Stomach smooth muscle (tissue), 2 donors: ENCODE measurements at regions not wholly inside any gene's neighbourhood (a gene's known extent, or its start where the extent isn't known, plus 50 kb on each side); places are given as distances from the start of the nearest gene placed in this dataset.

ENCODE experiments used
- H3K27ac ChIP-seq: one replicate; pipeline ENCODE4 v1.7.0; 2013; ENCODE audit warnings: mild to moderate bottlenecking, low read length, inconsistent platforms
- H3K27me3 ChIP-seq, 2 donors: one replicate each; pipeline ENCODE4 v1.7.0; 2013; ENCODE audit warnings: low read length in 2 of 2; ENCODE audit not compliant: insufficient read depth in 2 of 2, control insufficient read depth in 1 of 2
- H3K36me3 ChIP-seq, 2 donors: one replicate each; pipeline ENCODE4 v1.7.0; 2013; ENCODE audit warnings: low read length in 2 of 2; ENCODE audit not compliant: control insufficient read depth in 2 of 2, insufficient read depth in 2 of 2
- H3K4me1 ChIP-seq: one replicate; pipeline ENCODE4 v1.7.0; 2013; ENCODE audit warnings: low read length; ENCODE audit not compliant: control insufficient read depth, insufficient read depth
- H3K4me3 ChIP-seq, 2 donors: one replicate each; pipeline ENCODE4 v1.7.0; 2013; ENCODE audit warnings: low read length in 2 of 2
- H3K9ac ChIP-seq, 2 donors: one replicate each; pipeline ENCODE4 v1.7.0; 2013; ENCODE audit warnings: low read length in 2 of 2, mild to moderate bottlenecking in 1 of 2
- H3K9me3 ChIP-seq, 2 donors: one replicate each; pipeline ENCODE4 v1.7.0; 2013; ENCODE audit warnings: low read length in 2 of 2; ENCODE audit not compliant: control insufficient read depth in 2 of 2
- donor health status: healthy.
- donor health status: Pancreatic carcinoma.

GRCh38 chr9:127553793-127554192 lies 58.3 kb upstream of the STXBP1 start:
- Histone ChIP-seq H3K36me3 (peaks cover 0 to 3% of the 10 kb centered on the region in 2 donors), H3K9ac (no peak overlapping the region), H3K4me3 (no peak overlapping the region)

GRCh38 chr9:127554966-127555839 lies 56.9 kb upstream of the STXBP1 start:
- peaks cover 0 to 10% of the 10 kb centered on the region in 2 donors for H3K36me3 ChIP-seq
- H3K9me3 ChIP-seq = no peaks in the 10 kb centered on the region
- no peak overlapping the region for H3K4me3 ChIP-seq
- H3K4me1 ChIP-seq = peaks cover 61% of the 10 kb centered on the region
- no peak overlapping the region for H3K9ac ChIP-seq
- H3K27ac ChIP-seq = peak overlapping the region; percentile 71
- no peaks in the 10 kb centered on the region for H3K27me3 ChIP-seq

More at GRCh38 chr9:127553793-127554192, 58.3 kb upstream of the STXBP1 start:
- peaks cover 54% of the 10 kb centered on the region for H3K4me1 ChIP-seq
- H3K27me3 ChIP-seq = no peaks in the 10 kb centered on the region
- no peak overlapping the region for H3K27ac ChIP-seq
- H3K9me3 ChIP-seq = no peaks in the 10 kb centered on the region

GRCh38 chr9:127555840-127556820 lies 55.9 kb upstream of the STXBP1 start:
- no peaks in the 10 kb centered on the region for H3K9me3 ChIP-seq
- H3K4me1 ChIP-seq = peaks cover 63% of the 10 kb centered on the region
- H3K4me3 ChIP-seq = no peak overlapping the region
- peak overlapping the region; percentile 71 for H3K27ac ChIP-seq
- peaks cover 0 to 18% of the 10 kb centered on the region in 2 donors for H3K36me3 ChIP-seq
- H3K9ac ChIP-seq = no peak overlapping the region
- no peaks in the 10 kb centered on the region for H3K27me3 ChIP-seq

- no peaks in the 10 kb centered on the region for H3K27me3 ChIP-seq
- no peaks in the 10 kb centered on the region for H3K9me3 ChIP-seq
- peaks cover 0 to 18% of the 10 kb centered on the region in 2 donors for H3K36me3 ChIP-seq
- peaks cover 70% of the 10 kb centered on the region for H3K4me1 ChIP-seq
- H3K4me3 ChIP-seq = no peak overlapping the region
- no peak overlapping the region for H3K9ac ChIP-seq
- H3K27ac ChIP-seq = peak overlapping the region; percentile 71
Observed at GRCh38 chr9:127556871-127557270, 55.2 kb upstream of the STXBP1 start.

GRCh38 chr9:127557466-127557869 lies 54.6 kb upstream of the STXBP1 start:
- Histone ChIP-seq H3K4me3 (no peak overlapping the region), H3K27ac (peak overlapping the region; percentile 71), H3K9ac (peak overlapping the region; percentile 21 to 45), H3K27me3 (no peaks in the 10 kb centered on the region), H3K36me3 (peaks cover 0 to 18% of the 10 kb centered on the region in 2 donors), H3K4me1 (peaks cover 76% of the 10 kb centered on the region), H3K9me3 (no peaks in the 10 kb centered on the region)

- H3K36me3 ChIP-seq = peaks cover 0 to 18% of the 10 kb centered on the region in 2 donors
- peak overlapping the region; percentile 21 to 45 for H3K9ac ChIP-seq
- H3K9me3 ChIP-seq = no peaks in the 10 kb centered on the region
- no peak overlapping the region for H3K4me3 ChIP-seq
- H3K4me1 ChIP-seq = peaks cover 82% of the 10 kb centered on the region
- peak overlapping the region; percentile 71 for H3K27ac ChIP-seq
- no peaks in the 10 kb centered on the region for H3K27me3 ChIP-seq
Observed at GRCh38 chr9:127557998-127558546, 54.0 kb upstream of the STXBP1 start.

GRCh38 chr9:127558581-127559246 lies 53.4 kb upstream of the STXBP1 start:
- Histone ChIP-seq H3K36me3 (peaks cover 0 to 18% of the 10 kb centered on the region in 2 donors), H3K9ac (no peak overlapping the region), H3K9me3 (no peaks in the 10 kb centered on the region), H3K4me3 (peak overlapping the region in 1 of 2 donors; percentile 22), H3K27ac (peak overlapping the region; percentile 71), H3K27me3 (no peaks in the 10 kb centered on the region), H3K4me1 (peaks cover 87% of the 10 kb centered on the region)

- Histone ChIP-seq H3K4me3 (peak overlapping the region in 1 of 2 donors; percentile 22), H3K36me3 (peaks cover 0 to 18% of the 10 kb centered on the region in 2 donors), H3K27ac (no peak overlapping the region), H3K27me3 (no peaks in the 10 kb centered on the region), H3K4me1 (peaks cover 84% of the 10 kb centered on the region), H3K9me3 (no peaks in the 10 kb centered on the region), H3K9ac (no peak overlapping the region)
Observed at GRCh38 chr9:127559247-127559680, 52.8 kb upstream of the STXBP1 start.

- H3K27ac ChIP-seq = peak overlapping the region; percentile 74
- H3K4me3 ChIP-seq = no peak overlapping the region
- peaks cover 73% of the 10 kb centered on the region for H3K4me1 ChIP-seq
- H3K9me3 ChIP-seq = no peaks in the 10 kb centered on the region
- no peaks in the 10 kb centered on the region for H3K27me3 ChIP-seq
- peaks cover 0 to 20% of the 10 kb centered on the region in 2 donors for H3K36me3 ChIP-seq
- peak overlapping the region in 1 of 2 donors; percentile 13 for H3K9ac ChIP-seq
Observed at GRCh38 chr9:127561491-127562278, 50.4 kb upstream of the STXBP1 start.
